A549 (cell line): ENCODE measurements at regions not wholly inside any gene's neighbourhood (a gene's known extent, or its start where the extent isn't known, plus 50 kb on each side); places are given as distances from the start of the nearest gene placed in this dataset.

Experiments used
- ESRRA ChIP-seq: fragments of 150-350 bp; IDR thresholded peaks from 2 replicates; pipeline ENCODE4 v1.6.1; 2014; ENCODE audit warnings: mild to moderate bottlenecking, low read length, borderline replicate concordance
- MYC ChIP-seq: IDR thresholded peaks from 2 replicates; pipeline ENCODE4 v1.6.1; 2012; ENCODE audit warnings: mild to moderate bottlenecking, inconsistent platforms, low read length, improper control_type of control experiment, borderline replicate concordance
- PHF8 ChIP-seq: fragments of 200-600 bp; sonication (generic); IDR thresholded peaks from 2 replicates; pipeline ENCODE4 v1.6.1; 2016; ENCODE audit warnings: low read depth, mild to moderate bottlenecking, antibody characterized with exemption, moderate library complexity, borderline replicate concordance
- RNF2 ChIP-seq: fragments of 200-600 bp; sonication (generic); IDR thresholded peaks from 2 replicates; pipeline ENCODE4 v1.6.1; 2016; ENCODE audit warnings: low read depth, mild to moderate bottlenecking, antibody characterized with exemption, moderate library complexity, borderline replicate concordance
- TF ChIP-seq, protein P1 (sequence below): fragments of >200 bp; sonication (Bioruptor Twin); formaldehyde crosslinking; IDR thresholded peaks from 3 replicates; pipeline ENCODE4 v1.5.1; 2016

DNA sequence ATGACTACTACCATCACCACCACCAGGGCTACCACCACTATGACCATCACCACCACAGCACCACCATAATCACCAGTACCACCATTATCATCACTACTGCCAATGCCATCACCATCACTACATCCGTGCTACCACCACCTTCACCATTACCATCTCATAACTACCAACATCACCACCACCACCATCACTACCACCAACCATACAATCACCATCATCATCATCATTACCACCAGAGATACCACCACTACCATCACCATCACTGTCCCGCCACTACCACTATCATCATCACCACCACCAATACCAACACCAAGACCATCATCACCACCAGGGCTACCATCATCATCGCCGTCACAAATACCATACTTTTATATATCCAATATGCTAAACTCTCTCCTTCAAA, 369.6 kb upstream of the DYNLRB2 start:
- TF ChIP-seq, protein P1, sequence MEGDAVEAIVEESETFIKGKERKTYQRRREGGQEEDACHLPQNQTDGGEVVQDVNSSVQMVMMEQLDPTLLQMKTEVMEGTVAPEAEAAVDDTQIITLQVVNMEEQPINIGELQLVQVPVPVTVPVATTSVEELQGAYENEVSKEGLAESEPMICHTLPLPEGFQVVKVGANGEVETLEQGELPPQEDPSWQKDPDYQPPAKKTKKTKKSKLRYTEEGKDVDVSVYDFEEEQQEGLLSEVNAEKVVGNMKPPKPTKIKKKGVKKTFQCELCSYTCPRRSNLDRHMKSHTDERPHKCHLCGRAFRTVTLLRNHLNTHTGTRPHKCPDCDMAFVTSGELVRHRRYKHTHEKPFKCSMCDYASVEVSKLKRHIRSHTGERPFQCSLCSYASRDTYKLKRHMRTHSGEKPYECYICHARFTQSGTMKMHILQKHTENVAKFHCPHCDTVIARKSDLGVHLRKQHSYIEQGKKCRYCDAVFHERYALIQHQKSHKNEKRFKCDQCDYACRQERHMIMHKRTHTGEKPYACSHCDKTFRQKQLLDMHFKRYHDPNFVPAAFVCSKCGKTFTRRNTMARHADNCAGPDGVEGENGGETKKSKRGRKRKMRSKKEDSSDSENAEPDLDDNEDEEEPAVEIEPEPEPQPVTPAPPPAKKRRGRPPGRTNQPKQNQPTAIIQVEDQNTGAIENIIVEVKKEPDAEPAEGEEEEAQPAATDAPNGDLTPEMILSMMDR = no peak
- TF ChIP-seq MYC (no peak), RNF2 (no peak), ESRRA (no peak), PHF8 (no peak)
